Urothelium cell line (cell line): ENCODE measurements at regions not wholly inside any gene's neighbourhood (a gene's known extent, or its start where the extent isn't known, plus 50 kb on each side); places are given as distances from the start of the nearest gene placed in this dataset.

Source experiments
- DNase-seq: peaks from one replicate; pipeline ENCODE4 v3.0.0; 2011; ENCODE audit warnings: low spot score, mixed read lengths
- FAIRE-seq: peaks from 2 replicates; lab custom pipeline; 2011; peaks lifted over from hg19 to GRCh38; lab: Jason Lieb, UNC

DNA sequence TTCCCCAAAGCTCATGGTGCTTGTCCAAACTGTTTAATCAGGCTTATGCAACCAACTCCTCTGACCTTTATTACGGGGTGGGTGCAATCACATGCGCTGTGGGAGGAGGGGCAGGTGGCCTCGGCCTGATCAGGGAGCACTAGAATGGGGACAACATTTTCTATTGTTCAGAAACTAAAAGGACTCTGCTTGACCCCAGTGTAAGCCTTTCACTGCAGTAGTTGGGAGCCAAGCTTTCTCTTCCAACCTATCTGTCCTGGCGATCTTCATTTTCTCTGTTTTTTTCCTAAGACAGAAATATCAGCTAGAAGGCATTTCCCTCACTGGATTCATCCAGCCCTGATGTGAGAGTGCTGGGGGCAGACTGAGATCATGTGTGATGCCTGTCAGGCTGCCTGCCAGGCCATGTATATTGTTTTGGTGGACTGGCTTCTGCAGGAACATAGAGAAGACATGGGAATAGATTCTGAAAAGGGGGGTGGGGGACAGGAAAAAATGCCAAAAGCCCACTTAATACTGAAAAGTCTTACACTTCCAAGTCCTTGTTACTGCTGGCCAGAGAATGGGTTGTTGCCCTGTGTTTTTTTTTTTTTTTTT is 627.0 kb upstream of the TBL1XR1 start:
- FAIRE-seq (no peak), DNase-seq (peak; percentile 44)

DNA sequence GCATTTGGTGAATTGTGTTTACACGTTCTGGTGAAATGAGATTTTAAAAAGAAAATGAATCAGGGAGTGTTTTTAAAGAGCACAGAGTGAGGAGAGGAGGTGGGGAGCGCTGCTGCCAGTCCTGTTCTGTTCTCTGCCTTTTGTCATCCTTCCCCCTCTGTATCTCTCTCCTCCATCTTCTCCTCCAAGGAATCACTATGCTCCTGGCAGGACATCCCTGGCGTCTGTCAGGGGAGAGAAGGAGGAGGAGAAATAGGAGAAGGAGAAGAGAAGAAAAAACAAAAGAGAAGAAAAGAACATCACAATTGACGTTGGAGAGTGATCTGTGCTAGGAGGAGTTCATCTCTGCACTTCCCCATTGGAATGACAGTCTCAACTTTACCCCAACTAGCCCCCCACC is 627.6 kb upstream of the TBL1XR1 start:
- DNase-seq (no peak), FAIRE-seq (no peak)

DNA sequence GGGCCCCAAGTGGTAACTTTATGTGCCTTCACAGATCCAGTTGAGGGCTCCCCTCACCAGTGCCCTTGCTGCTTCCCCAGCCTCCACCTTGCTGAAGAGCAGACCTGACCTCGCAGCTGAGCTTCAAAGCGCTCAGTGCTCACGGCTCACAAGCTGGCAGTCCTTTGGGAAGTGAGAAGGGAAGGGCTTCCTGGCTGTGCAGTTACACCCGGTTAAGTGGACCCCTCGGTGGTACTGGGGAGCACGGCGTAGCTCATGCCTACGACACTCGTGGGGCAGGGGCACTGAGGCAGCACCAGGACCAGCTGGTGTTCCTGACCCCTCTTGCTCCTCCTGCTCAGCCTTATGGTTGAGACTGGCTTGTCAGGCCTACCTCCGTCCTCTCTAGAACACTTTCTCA is 629.0 kb upstream of the TBL1XR1 start:
- FAIRE-seq = no peak
- DNase-seq = no peak

DNA sequence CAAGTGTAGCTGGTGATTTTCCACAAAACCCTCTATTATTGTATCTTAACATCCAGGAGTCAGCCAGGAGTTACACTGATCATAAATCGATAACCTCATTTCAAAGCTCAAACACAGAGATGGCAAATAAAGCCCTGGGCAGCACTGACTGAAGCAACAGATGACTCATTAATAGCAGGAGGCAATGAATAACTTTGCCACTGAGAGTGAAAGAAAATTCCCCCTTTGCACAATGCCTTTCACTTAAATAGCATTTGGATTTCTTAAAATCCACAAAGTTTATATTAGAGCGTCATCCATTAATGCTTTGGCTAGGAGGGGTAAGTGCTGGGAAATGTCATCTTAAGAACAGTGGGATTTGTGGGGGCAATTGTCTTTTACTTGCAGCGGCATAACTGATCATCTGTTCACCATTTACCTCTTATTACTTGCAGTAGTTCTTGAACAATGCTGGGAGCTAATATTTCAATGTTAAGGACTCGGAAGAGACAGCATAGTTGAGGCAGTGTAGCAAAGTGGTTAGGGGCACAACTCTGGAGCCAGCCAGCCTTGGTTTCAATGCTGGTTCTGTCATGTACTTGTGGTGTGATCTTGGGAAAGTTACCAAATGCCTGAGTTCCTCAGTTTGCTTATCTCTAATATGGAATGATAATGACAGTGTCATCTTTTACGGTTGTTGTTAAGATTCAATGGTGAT is 630.4 kb upstream of the TBL1XR1 start:
- FAIRE-seq (no peak), DNase-seq (peak; percentile 37)

DNA sequence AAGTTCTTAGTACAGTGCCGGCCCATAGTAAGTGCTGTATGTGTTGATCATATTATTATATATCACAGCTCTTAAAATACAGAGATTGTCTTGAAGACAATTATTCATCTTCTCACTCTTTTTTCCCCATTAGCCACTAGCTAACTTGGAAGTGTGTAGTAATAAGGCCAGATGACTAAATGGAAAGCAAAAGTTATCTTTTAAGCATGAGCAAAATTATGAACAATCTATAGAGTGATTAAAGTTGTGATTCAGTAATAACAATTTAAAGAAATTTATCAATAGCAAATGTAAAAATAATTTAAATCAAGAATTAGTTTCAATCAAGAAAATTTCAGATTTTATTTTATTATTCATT is 630.9 kb upstream of the TBL1XR1 start:
- FAIRE-seq (no peak), DNase-seq (no peak)

DNA sequence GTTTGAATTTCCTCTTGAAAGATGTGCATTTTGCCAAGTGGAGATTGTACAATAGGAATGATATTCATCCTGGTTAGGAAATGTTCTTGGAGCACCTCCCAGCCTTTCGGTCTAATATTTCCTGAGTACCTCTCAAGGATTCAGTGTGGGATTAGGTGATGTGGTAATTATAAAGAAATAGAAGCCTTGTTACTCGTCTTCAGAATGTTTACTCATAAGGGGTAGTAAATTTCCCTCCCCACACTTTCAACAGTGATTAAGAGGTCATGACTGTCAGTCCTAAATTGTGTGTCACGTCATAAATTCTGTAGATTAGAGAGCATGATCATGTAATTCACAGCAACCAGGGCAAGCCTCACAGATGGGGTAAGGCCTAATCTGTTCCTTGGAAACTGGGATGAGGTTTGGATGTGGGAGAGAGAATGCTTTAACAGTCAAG is 633.1 kb upstream of the TBL1XR1 start:
- FAIRE-seq (no peak), DNase-seq (no peak)

DNA sequence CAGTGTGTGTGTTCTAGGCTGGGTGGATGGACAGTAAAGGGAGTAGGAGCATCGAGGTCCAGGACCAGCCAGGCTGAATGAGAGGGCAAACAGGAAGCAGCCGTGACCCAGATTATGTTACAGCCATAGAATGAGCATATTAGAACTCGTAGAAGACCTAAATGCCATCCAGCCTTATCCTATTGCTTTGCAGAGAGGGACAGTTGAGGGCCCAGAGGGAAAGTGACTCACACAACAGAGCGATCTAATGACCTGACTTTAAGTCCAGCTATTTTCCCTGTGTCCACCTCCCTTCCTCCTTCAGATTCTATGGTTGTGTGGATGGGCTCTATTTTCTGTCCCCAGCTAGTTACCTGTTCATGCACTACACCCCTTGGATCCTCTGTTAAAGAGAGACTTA is 634.1 kb upstream of the TBL1XR1 start:
- no peak for DNase-seq
- FAIRE-seq = no peak

DNA sequence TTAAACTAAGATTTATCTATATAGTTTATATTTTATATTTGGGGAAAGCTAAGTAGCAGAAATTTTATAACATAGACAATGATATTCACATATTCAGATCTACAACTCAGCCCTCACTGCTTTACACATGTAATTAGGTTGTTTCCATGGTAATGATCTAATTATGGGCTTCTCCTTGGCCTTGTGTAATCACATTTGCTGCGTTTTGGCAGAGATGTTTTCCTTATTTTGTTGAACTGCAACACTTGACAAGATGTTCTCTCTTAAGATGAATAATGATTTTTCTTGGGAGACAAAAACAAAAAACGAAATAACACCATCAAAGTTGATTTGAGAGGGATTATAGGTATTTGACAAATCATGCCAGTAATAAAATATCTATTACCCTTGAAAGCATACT is 635.6 kb upstream of the TBL1XR1 start:
- DNase-seq (no peak), FAIRE-seq (no peak)

DNA sequence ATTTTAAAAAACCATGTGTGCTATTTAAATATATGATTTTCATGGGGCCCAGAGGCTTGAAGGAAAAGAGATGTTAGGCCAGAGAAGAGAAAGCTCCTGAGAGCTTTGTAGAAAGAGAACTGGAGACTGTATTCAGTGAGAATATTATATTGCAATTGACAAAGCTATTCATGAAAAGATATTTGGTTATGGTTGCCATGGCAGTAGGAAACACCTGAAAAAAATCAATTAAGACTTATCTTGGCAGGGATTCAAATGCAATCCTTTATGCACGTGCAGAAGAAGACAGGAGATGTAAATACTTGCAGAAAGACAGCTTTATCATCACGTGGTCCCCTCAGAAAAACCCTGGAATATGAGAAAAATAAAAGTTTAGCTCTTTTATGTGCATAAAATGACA is 636.0 kb upstream of the TBL1XR1 start:
- DNase-seq = no peak
- FAIRE-seq = no peak

DNA sequence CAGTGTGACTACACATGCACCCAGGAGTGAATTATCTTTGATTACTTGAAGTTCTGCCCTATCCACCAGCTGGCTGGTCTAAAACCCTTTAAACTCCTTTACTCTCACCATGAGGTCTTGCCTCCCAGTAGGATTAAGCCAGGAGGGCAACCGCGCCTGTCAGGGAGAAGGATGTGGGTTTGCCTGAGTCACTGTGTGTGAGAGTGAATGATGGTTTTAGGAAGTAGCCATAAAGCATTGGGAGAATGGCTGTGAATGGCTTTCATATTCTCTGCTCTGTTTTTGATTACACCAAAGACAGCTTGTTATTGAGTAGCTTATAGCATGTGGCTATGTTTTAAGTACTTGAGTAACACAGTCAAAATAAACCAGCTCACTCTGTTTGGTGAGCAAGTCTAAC is 637.7 kb upstream of the TBL1XR1 start:
- DNase-seq (peak; percentile 69), FAIRE-seq (peak; percentile 30)

DNA sequence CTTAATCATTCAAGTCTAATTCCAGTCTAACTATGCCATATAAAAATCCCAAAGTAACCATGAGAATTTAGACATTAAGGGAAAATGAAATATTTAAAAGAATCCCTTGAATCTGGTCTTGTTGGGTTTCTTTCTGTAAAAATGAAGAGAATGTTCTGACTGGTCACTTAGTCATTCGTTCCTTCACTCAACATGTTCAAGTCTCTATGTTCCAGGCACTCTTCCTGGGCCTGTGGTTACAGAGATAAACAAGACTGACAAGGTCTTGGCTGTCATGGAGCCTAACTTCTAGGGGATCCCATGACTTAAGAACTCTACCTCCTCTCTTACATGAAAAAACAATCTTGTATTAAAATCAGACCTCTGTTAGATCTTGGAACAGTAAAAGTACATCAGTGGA is 638.6 kb upstream of the TBL1XR1 start:
- no peak for FAIRE-seq

DNA sequence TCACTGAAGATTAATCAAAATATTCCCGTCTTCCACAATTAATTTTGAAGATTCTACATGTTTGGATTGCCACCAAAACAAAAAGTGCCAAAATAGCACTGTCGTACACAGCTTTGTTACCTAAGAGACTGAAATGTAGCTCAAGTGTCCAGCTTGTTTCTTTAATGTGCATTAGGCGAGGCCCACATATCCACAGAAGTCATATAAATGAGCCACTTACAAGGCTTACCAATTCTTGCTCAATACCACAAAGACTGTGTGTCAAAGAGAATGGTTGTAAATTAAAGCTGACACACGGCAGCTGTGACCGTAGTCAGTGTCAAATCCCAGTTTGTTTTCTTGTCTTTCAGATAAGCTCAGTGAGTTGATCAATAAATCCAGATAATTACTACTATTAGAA is 639.4 kb upstream of the TBL1XR1 start:
- FAIRE-seq = no peak
- no peak for DNase-seq

More for the DNA sequence above, 638.6 kb upstream of the TBL1XR1 start:
- DNase-seq = no peak

DNA sequence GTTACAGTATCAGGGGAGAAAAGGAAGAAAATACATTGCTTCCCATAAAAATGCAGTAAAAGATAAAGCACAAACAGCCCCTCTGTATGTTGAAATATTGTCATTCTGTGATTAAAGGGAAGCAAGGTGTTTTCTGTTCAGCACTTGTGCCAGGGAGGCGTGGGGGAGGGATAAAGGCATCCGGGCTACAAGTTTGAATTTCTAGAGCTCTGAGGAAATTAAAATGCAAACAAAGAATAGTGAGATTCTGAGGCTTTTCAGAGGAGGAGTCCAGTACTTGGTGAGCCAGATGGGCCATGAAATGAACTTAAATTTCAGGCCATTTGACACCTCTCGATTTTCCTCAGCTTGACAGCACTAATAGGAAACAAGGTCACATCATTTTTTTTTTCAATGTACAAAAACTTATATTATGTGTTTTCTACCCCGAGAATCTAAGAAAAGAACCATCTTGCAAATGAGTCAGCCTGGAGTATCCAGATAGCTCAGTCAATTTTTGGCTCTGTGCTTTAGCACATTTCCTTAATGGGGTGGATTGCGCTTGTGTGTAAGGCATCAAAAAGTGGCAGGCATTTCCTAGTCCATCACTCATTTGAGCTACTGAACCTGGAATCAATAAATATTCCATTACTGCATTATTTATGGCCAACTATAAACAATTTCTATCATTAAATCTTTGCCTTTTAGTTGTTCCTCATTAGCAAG is 640.8 kb upstream of the TBL1XR1 start:
- FAIRE-seq = no peak

DNA sequence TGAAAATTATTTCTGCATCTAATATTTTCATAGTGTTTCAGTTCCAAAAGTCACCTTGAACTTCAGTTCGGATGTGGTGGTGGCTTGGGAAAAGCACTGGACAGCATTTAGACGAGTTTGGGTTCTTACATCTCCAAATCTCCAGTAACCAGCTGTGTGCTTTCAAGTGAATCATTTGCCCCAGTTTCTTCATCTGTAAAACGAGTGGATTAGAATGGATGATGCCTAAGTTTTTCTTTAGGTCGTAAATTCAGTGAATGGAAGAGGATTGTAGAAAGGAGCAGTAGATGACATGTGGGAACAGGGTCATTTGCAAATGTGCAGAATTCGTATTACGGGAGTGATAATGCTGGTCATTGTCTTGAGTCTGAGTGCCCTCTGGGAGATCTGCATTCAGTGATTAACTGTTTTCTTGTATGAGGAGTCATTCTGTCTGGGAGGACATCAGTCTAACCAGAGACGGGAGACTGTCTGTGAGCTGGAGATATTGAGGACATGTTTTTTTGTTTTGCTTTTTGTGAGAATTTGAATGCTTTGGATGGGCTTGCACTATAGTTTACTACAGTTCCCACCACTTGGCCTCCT is 641.6 kb upstream of the TBL1XR1 start:
- no peak for DNase-seq
- FAIRE-seq = no peak

More for the DNA sequence above, 640.8 kb upstream of the TBL1XR1 start:
- DNase-seq = no peak

DNA sequence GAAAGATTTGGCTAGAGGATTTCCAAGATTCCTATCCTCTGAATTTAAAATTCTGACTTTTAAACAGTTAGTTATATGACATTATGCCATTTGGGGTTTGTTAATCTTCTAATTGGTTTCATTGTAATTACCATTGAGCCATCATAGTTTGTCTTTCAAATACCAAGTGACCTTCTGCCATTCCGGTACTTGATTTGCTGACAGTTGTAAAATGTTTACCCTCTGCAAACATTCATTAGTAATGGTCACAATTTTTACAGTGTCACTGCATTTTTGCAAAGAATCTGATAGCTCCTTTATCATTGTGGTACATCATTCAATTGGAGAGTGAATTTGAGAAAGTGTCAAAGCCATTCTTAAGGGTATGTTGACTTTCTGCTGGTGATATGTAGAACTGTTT is 645.0 kb upstream of the TBL1XR1 start:
- DNase-seq (no peak), FAIRE-seq (no peak)

DNA sequence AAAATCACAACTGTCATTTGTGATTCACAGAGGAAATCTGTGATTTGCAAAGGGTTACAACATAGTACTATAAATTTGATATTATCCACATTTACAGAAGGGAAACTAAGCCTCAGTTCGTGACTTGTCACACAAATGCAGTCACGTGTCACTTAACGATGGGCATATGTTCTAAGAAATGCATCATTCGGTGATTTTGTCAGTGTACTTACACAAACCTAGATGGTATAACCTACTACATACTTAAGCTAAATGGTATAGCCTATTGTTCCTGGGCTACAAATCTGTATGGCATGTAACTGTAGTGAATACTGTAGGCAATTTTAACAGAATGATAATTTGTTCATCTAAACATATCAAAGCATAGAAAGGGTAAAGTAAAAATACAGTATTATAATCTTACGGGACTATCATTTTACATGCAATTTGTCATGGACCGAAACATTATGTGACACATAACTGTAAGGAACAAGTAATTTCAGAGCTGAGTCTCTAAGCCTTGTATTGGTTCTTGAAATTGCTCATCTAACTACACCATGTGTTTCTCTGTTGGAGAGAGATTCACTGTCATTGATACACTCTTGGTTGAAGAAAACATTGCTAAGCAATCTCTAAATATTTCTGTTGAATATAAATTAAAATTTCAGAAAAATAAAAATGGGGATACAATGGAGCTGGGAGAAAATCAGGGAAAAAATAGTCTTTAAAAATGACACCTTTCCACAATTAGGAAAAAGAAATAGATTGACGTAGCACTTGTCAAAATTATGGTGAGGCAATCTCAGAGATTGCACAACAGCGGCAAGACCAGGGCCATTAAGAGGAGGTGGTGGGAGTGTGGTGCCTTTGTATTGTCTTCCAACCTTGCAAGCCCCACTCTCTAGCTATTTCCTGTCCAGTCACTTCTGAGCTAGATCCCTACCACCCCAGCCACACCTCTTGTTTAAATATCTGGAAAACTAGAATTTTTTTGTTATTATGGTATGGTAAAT is 645.8 kb upstream of the TBL1XR1 start:
- FAIRE-seq = no peak
- no peak for DNase-seq

DNA sequence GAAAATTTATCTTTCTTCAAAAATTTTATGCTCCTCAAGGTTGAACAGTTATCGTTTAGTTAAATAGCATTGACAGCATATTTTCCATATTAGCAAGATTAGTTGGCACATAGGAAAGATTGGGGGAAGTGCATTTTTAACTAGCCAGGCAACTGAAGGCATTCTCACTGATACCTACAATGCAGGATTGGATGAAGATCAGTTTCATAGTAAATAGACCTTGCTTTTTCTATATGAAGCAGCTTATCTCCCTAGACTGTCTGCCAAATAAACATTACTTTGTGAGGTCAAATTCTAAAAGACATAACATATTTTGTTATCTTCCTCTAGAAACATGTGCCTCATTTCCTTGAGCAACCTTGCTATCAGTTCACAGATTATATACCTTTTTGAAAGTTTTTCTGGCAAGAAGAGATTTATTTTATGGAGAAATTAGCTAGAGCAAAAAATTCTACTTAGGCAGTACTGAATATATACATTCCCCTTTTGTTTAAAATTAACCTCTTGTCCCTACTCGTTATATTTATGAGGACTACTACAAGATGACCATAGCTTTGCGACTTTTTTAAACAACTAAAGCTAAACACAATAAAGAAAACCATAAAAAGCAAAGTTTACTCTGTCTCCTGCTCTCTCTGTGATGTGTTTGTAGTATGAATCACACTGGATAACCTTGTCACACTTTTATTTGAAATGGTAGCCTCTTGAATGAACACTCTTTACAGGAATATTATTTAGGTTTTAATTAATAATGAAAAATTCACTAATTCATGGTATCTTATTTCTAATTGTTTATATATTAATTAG is 654.9 kb upstream of the TBL1XR1 start:
- DNase-seq (no peak), FAIRE-seq (no peak)

DNA sequence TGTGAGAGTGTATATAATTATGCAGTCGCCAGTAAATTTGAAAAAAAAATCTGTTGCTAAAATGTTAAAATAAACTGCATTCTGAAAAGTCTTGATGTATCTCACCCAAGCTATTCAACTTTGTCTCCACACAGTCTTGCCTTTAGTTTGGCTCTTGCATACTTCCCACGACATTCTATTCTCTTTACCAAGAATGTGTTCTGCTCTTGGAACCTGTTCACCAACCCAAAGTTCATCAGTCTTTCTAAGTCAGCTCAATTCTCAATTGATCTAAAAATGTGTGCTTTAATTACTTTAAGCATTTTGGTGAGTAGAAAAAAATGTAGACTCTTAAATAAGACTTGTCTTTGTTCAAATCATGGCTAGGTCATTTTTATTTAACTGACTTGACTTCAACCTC is 657.7 kb upstream of the TBL1XR1 start:
- no peak for FAIRE-seq
- DNase-seq = no peak

DNA sequence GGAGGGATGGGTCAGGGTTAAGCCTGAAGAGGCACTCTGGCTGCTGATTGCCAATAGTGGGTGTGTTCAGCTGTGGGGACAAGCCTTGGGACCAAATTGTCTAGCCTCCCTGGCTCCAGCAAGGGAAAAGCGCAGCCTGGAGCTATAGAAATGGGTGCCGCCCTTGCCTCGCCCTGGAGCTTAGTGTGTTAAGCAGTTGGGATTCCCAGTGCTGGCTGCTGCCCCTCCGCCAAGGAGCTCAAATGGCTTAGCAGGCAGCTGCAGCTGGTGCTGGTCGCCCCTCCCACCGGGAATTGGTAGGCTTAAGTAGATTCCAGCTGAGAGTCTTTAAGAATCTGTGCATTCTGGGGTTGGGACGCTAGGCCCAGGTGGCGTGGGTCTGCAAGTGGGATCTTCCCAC is 662.9 kb upstream of the TBL1XR1 start:
- FAIRE-seq (no peak), DNase-seq (no peak)

DNA sequence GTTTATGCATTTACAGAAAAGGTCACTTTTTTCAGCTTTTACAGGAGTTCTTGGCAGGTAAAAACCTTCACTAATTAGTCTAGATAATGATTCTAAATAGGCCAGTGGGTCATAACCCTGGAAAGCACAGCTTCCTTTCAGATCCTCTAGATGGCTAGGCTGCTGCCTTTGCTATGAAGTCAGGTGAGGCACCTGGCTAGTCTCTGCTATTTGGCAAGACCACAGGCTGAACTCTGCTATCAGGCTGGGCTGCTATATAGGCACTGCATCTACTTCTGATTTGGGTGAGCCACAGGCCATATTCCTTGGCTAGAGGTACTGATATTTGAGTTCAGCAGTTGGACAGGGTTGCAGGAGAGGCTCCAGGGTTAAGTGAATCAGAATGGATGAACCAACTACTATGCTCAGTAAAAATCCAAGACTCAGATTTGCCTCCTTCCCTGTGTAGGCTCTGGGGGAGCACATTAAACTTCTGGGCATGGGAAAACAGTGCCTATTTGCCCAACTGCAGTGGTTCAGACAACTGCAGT is 665.7 kb upstream of the TBL1XR1 start:
- FAIRE-seq (no peak), DNase-seq (no peak)
